NAMALWA (cell line): ENCODE measurements at regions not wholly inside any gene's neighbourhood (a gene's known extent, or its start where the extent isn't known, plus 50 kb on each side); places are given as distances from the start of the nearest gene placed in this dataset.

Experiments
- DNase-seq: peaks from one replicate; pipeline ENCODE4 v3.0.0-alpha.2; 2015; ENCODE audit warnings: low spot score

DNA sequence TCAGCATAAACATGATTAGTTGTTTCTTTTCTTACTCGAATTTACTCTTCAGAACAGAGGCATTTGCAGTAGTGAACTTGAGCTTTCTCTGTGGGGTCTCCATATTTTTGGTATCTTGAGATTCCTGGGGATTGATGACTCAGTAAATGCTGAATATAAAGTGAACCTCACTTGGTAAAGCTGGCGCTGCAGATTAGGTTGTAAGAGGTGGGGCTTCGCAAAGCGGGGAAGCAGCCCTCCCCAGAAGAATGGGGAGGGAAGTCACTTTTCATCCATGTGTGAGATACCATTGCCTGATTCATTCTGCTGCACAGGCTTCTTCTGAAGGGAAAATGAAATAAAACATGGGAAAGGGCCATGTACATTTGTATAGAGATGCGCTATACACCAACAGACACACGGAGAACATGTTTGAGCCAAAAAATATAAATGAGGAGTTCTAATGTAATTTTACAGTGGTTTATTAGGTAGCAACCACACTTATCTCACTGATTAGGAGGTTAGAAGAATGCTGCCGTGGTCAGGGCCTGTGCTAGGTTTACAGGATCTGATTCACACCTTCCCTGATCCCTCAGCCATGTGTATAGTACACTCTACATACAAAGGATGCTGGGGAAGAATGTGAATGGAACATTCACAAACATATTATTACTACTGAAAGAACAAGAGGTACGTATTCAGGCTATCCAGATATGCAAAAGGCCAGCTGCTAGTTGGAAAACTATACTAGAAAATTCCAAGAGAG is 63.5 kb downstream of the DNTTIP2 start:
- DNase-seq = no peak

DNA sequence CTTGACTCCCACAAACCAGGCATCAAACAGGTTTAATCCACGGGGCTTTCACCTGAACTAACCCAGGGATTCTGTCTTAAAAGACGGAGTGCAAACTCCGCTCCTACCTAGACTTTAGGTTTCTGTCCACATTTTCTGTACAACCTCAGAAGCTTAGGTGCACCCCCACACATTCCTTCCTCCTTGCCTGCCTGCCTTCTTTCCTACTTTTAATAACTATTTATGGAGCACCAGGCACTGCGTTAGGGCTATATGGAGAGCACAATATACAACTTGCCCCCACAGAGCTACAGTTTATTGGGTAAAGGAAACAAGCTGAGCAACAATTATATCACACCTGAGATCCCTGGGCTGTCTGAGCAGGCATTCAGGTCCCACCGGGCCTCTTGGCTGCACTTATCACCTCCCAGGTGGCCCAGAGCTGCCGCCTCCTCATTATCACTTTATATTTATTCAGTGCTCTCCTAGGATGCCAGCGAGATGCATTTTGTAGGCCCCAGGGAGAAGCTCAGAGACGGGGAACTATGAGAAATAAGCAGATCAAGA is 64.1 kb downstream of the DNTTIP2 start:
- no peak for DNase-seq

DNA sequence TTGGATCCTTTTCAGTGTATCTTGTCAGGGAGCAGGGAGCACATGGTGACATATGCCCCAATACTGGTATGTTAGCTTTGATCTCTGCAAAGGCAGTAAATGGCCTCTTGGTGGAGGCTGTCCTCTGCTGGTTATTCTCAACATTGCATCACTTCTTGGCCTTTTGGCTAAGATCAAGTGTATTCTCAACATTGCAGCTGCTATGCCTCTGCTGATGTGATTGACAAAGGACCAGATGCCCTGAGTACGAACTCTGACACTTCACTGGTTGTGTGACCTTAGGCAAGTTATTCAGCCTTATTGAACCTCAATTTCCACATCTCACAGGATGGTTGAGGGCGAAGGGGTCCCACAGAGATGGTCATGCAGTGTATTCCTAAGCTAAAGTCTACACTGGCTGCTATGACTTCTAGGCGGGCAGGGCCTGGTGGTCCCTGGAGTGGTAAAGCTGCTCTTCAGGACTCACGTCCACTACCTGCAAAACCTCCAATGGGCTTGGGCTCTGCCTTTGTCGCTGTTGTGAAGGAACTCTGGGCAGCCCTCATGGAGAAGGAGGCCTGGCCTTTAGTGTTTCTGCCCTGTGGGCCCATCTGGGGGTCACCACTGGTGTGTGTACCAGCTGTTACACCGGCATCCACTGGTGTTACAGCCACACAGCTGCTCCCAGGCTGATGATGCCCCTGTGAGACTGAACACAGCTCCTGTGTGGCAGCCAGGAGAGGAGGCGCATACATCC is 64.8 kb downstream of the DNTTIP2 start:
- DNase-seq = peak; percentile 85

DNA sequence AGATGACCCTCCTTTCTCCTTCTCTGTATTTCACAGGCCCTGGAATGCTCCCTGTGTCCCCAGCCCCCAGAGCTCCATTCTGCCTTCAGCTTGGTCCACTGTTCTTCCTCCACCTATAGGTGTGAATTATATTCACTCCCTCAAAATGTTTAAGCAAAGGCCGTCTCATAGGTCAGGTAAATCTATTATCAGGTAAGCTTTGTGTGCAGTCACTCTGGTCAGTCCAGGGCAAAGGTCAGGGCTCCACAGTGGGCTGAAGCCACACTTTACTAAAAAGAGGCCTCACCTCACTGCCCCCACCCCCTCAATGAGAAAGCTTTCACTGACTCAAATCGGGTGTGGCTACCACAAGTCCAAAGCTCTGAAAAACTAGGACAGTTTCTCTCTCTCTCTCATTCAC is 65.9 kb downstream of the DNTTIP2 start:
- DNase-seq = no peak

DNA sequence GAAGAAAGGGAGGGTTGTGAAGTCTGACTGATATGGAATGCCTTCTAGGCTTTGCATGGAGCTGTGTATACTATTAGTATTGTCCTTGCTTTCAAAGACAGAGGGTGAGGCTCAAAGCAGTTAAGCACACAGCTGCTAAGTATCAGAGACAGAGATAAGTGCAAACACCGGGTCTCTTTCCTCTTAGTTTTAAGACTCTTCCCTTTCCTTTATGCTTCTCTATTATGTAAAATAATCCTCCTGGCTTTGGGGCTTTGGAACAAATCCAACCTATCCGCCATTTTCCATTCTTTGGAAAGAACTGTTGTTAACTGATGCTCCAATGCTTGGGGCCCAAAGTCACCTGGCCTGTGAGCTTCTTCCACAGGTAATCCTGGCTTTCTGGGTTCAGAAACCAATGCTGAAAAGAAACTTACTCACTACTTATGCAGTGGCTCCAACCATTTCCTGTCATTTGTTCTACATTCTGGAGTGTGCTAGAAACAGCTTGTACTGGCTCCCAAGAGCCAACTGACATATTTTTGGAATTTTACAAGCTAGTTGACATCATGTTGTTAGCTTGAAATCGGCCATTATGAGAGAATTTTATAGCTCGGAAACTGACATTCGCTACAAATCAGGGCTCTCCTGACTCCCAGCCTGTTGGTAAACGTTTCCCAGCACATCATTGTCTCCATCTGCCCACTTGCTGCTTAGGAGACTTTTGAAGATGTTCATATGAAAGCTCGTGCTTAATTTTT is 67.5 kb downstream of the DNTTIP2 start:
- DNase-seq = no peak

DNA sequence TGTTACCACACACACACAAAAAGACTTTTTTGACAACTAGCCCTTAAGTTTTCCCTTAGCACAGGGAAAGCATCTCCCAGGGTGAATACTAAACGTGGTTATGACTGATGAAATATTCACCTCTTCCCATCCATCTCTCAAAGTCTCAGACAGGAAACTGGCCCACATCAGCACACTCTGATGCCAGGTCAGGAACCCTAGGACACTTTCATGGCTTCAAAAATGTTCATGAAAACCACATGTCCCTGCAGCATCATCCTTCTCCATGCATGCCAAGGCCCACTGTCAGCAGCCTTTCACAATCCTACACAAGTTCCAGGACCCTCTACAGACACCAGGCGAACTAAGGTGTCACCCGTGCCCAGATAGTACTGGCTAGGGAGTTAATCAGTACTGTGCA is 68.7 kb downstream of the DNTTIP2 start:
- DNase-seq = no peak

DNA sequence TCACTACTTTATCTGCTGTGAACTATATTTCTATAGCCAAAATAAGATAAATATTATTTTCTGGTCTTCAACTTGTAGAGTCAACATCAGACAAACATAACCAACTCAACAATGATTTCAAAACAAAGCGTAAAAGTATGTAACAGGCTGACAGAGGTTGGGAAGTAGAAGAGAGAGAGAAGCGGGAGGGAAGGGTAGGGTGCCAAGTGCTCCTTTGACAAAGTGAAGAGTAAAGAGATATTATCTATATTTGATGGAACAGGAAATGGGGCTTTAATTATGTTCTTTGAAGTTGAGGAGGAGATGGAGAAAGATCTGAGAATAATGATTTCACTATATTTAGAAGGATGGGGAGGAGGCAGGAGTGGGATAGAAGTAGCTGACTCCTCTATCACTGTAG is 70.1 kb downstream of the DNTTIP2 start:
- no peak for DNase-seq

DNA sequence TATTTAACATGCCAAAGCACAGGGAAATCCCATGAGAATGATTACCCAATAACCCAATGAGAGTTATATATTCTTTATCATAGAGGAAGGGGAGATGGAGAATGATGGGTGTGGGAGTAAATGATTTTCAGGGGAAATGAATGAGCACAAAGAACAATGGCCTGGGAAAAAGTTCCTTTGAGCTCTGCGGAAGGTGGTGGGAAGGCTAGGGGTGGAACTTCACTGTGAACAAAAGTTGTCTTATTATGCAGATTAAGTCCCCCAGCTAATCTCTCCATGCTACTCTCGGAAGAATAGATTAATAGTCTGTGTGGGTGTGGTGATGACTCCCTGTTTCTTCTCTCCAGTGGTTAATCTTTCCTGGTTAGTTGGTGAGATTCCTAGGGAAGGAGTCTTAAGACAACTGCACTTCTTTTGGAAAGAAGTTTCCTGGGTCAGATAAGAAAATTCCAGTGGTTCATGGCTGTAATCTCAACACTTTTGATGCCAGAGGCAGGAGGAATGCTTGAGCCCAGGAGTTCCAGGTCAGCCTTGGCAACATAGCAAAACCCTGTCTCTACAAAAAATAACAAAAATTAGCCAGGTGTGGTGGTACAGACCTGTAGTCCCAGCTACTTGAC is 71.6 kb downstream of the DNTTIP2 start:
- no peak for DNase-seq

DNA sequence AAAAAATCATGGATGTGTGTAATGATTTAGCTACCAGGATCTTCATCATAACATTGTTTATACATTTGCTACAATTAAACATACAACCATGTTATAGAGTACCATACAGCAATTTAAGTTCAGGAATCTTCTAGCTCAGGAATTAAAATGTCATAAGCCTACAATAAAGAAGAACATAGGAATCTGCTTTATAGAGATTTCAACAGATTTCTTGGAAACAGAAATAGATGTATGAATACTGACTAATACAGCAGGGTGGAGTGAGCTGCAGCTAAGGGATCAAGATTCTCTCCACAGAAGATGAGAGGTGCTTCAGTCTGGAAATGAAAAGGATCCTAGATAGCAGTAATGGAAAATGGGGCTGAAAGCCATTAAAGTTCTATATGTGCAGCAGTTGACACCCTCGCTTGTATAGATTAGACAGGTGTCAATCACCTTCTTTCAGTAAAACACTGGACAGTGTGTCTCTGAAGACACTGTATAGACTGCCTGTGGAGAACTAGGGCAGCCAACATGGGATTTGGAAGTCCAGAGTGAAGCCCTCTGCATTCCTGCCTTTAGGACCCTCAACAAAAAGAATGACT is 73.9 kb downstream of the DNTTIP2 start:
- no peak for DNase-seq

DNA sequence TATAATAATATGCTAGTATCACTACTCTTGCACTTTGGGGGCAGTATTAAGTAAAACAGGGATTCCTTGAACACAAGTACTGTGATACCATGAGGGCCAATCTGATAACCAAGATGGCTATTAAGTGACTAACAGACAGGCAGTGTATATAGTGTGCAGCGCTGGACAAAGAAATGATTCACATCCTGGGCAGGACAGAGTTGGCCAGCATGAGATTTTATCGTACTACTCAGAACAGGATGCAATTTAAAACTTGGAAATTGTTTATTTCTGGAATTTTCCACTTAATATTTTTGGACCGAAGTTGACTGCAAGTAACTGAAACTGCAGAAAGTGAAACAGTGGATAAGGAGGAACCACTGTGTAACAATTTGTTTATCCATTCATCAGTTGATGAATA is 74.6 kb downstream of the DNTTIP2 start:
- DNase-seq = no peak

DNA sequence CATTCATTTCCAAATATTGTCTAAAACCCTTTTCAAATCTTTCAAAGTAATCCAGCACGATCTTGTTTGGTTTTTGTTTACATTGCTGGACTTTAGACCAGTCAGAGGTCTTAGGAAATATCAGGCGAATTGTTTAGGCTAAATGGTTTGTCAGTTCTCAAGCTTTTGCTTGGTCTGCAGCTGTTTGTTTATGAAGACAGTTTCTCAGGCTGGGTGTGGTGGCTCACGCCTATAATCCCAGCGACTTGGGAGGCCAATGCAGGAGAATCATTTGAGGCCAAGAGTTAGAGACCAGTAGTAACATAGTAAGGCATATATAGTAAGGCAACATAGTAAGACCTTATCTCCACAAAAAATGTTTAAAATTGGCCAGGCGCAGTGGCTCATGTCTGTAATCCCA is 77.5 kb downstream of the DNTTIP2 start:
- no peak for DNase-seq

DNA sequence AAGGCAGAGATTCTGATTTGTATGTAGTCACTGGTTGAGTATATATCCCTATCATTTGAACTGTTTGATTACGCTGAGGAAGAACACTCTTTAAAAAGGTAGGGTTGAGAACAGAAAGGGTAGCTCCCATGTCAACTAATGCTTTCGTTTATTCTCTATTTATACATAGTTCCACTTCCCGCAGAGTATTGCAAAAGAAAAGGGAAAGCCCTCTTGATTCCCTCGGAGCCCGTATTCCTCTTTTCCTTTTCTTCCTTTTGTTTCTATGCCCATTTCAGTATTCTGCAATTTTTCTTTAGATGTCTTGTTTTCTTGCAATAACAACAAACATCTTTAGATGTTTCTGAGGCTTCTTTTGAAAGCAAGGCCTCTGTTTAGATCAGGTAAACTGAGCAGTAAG is 78.2 kb downstream of the DNTTIP2 start:
- no peak for DNase-seq

DNA sequence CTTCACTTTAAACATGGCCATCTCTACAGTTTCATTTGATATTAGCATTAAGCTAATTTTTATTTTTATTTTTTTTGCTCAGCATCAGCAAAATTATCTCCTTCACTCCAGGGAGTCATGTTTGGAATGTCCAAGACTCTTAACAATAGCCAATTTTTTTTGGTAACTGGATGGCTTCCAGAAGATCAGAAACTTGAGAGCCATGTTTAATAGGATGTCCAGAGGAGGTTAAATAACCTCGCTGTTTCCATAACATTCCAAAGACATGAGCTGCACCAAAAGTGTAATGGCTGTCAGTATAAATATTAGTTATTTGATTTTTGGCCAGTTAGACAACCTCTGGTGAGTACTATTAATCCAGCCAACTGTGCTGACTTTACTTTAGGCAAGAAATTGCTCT is 80.7 kb downstream of the DNTTIP2 start:
- no peak for DNase-seq

DNA sequence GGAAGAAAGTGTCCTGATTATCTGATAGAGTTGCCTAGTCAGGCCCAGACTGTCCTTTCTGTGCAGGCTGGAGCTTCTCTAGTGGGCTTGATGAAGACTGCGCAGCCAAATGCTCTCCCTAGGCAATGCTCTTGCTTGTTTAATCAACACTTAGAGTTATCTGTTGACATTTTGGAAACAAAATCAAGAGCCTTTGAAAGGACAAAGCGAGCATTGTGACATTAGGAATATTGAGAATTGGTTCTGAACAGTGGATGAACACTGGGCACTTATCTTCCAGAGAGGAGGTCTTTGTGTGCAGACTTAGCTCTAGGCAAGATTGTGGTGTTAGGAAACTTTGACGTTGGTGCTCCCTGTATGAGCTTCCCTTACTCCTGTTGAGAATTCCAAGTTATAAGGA is 94.5 kb downstream of the DNTTIP2 start:
- DNase-seq = no peak

DNA sequence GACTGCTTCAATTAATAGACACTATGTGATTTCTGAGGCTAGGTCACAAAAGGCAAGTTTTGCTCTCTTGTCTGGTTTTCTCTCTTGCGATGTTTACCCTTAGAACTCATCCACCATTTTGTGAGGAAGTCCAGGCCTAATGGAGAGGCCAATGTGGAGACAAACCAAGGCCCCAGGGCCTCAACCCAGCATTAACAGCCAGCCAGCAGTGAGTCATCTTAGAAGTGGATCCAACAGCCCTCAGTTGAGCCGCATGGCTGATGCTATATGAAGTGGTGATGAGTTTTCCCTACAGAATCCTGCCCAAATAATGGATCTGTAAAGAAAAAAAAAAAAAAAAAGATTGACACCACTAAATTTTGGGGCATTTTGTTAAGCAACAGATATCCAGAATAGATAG is 95.1 kb downstream of the DNTTIP2 start:
- DNase-seq = no peak

DNA sequence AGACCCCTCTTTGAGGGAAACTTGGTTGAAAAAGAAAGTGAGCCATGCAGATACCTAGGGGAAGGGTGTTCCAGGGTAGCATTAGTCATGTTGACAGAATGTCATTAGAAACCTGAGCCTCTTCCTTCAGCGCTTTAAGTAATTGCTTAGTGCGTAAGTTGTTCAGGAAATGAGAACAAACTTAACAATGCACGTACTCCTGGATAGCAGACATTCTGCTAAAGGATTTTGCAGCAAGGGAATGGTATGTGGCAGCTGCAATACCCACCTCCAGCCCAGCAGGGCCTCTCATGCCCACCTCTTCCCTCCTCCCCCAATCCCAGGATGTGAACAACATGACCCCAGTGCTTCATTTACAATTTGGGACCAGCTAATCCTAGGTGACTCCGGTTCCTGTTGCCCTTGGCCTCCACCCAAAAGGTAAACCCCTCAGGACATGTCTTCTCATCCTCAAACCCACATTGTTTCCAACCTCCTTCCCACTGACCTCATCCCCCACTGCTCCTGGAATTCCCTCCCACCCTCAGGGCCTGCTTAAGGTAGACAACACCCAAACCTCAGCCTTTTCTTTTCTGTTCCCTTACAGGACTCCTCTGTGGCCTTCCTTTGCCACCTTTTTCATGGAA is 98.0 kb upstream of the BCAR3 start:
- DNase-seq = no peak

DNA sequence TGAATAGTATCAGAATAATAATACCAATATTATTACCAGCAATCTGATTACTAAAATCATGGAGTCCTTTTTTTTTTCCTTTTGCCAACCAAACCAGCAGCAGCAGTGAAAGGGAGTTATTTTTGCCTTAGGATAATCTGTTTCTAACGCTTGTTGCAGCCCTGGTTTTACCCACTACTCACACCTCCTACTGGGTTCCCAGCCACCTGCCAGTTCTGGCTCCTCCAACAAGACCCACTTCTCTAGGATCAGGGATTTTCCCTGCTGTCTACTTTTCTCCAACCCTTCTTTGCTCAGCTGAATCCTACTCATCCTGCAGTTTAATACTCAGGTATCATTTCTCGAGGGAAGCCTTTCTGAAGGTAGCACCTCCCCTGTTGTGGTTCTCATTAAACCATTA is 96.8 kb upstream of the BCAR3 start:
- DNase-seq = no peak

DNA sequence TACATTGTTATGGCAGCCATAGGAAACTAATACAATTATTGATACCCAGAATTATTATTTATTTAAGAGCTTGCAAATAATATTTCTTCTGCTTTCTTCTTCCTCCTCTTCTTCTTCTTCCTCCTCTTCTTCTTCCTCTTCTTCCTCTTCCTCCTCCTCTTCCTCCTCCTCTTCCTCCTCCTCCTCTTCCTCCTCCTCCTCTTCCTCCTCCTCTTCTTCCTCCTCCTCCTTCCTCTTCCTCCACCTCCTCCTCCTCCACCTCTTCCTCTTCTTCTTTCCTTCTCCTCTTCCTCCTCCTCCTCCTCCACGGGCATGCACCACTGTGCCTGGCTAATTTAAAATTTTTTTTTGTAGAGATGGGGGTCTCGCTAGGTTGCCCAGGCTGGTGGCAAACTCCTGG is 95.6 kb upstream of the BCAR3 start:
- DNase-seq = no peak

DNA sequence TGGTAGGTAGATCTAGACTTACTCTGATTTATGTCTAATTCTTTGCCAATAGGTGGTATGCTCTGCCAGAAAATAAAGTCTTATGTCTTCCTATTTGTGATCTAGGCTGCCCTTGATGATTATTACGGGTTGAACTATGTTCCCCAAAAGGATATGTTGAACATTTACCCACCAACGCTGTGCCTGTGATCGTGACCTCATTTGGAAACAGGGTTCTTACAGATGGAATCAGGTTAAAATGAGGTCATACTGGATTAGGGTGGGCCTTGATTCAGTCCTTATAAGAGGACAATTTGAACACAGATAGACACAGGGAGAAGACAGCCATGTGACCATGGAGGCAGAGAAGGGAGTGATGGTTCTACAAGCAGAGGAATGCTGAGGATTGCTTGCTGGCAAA is 95.1 kb upstream of the BCAR3 start:
- no peak for DNase-seq

DNA sequence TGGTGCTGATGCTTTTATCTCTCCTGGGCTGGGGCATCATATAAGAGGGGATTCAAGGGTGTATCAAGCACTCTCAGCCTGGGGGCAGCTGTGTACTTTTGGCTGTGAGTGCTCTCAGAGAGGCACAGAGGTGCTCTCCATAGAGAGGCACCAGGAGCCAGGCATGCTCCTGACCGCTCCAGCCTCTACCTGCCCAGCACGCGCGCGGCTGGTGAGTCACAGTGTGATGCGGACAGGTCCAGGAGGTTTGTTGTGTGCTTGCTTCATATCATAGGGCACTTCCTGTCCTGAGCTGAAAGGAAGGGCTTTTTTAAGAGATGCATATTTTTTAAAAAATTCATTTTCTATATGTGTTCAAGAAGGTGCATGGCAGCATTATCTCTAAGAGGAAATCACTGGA is 93.6 kb upstream of the BCAR3 start:
- no peak for DNase-seq

DNA sequence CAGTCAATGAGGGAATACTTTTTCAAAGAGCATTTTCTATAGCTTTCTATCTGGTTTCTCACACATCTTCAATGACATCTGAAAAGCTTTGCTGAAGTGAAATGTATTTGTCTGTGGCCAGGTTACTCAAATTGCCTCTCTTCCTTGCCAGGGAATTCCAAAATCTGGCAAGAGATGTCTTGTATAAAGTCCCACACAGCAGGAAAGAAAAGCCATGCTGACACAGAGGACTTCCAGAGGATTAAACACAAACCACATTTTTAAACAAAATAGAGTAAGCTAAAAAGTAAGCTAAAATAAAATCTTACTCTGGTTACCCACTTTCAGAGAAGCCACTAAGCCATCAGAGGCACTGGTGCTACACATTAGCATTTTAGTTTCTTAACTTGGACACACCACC is 93.1 kb upstream of the BCAR3 start:
- DNase-seq = no peak
